C4-2B (cell line): ENCODE measurements at regions not wholly inside any gene's neighbourhood (a gene's known extent, or its start where the extent isn't known, plus 50 kb on each side); places are given as distances from the start of the nearest gene placed in this dataset.

Source experiments
- H3K27ac ChIP-seq: fragments of 450-650 bp; 2 replicates; pipeline ENCODE4 v1.5.1; 2017
- CTCF ChIP-seq: fragments of 450-650 bp; conservative IDR thresholded peaks from 2 replicates; pipeline ENCODE4 v1.5.1; 2017; ENCODE audit warnings: mild to moderate bottlenecking
- ZFX ChIP-seq: fragments of 450-650 bp; IDR thresholded peaks from 2 replicates; pipeline ENCODE4 v1.6.1; 2017

- no peak overlapping the region for H3K27ac ChIP-seq
- no peak for TF ChIP-seq CTCF
- no peak for TF ChIP-seq ZFX
Observed at GRCh38 chr2:53460937-53461336, 306.7 kb upstream of the CHAC2 start.

GRCh38 chr2:53460347-53460746, 307.3 kb upstream of the CHAC2 start:
- TF ChIP-seq ZFX: no peak
- peak; percentile 39 for TF ChIP-seq CTCF
- no peak overlapping the region for H3K27ac ChIP-seq

GRCh38 chr2:53455094-53455493, 312.5 kb upstream of the CHAC2 start:
- no peak overlapping the region for H3K27ac ChIP-seq
- no peak for TF ChIP-seq CTCF
- TF ChIP-seq ZFX: no peak

GRCh38 chr2:53452957-53453748, 314.5 kb upstream of the CHAC2 start:
- no peak for TF ChIP-seq CTCF
- no peak for TF ChIP-seq ZFX
- H3K27ac ChIP-seq: no peak overlapping the region

- no peak for TF ChIP-seq CTCF
- TF ChIP-seq ZFX: no peak
- no peak overlapping the region for H3K27ac ChIP-seq
Observed at GRCh38 chr2:53452400-53452799, 315.2 kb upstream of the CHAC2 start.

- TF ChIP-seq ZFX: no peak
- H3K27ac ChIP-seq: no peak overlapping the region
Observed at GRCh38 chr2:53450923-53451322, 316.7 kb upstream of the CHAC2 start.

- no peak overlapping the region for H3K27ac ChIP-seq
- no peak for TF ChIP-seq ZFX
- TF ChIP-seq CTCF: no peak
Observed at GRCh38 chr2:53448591-53448990, 319.0 kb upstream of the CHAC2 start.

- no peak overlapping the region for H3K27ac ChIP-seq
- TF ChIP-seq ZFX (no peak), CTCF (no peak)
Observed at GRCh38 chr2:53448086-53448485, 319.5 kb upstream of the CHAC2 start.
